H9 (cell line): ENCODE measurements at regions not wholly inside any gene's neighbourhood (a gene's known extent, or its start where the extent isn't known, plus 50 kb on each side); places are given as distances from the start of the nearest gene placed in this dataset.

Source experiments
- DNase-seq: peaks from one replicate; pipeline ENCODE4 v3.0.0-alpha.2; 2017
- H2AFZ ChIP-seq: one replicate; pipeline ENCODE4 v1.6.1; 2013; ENCODE audit warnings: mild to moderate bottlenecking, low read length, control low read depth, moderate library complexity
- H2AK5ac ChIP-seq: 2 replicates; pipeline ENCODE4 v1.6.1; 2013; ENCODE audit warnings: low read length, control low read depth, mixed read lengths; ENCODE audit not compliant: insufficient read length
- H2BK120ac ChIP-seq: one replicate; pipeline ENCODE4 v1.6.1; 2013; ENCODE audit warnings: low read depth, mild to moderate bottlenecking, low read length, control low read depth, inconsistent platforms; ENCODE audit not compliant: poor library complexity, severe bottlenecking
- H2BK12ac ChIP-seq: 2 replicates; pipeline ENCODE4 v1.6.1; 2013; ENCODE audit warnings: low read length, control low read depth, mixed read lengths, low read depth; ENCODE audit not compliant: insufficient read length
- H2BK15ac ChIP-seq: 2 replicates; pipeline ENCODE4 v1.6.1; 2013; ENCODE audit warnings: low read depth, low read length, control low read depth
- H2BK20ac ChIP-seq: one replicate; pipeline ENCODE4 v1.6.1; 2013; ENCODE audit warnings: low read depth, mild to moderate bottlenecking, low read length, control low read depth, inconsistent platforms; ENCODE audit not compliant: poor library complexity, severe bottlenecking
- H2BK5ac ChIP-seq: 2 replicates; pipeline ENCODE4 v1.6.1; 2013; ENCODE audit warnings: low read length, control low read depth, mixed read lengths; ENCODE audit not compliant: insufficient read length
- H3K14ac ChIP-seq: 2 replicates; pipeline ENCODE4 v1.6.1; 2013; ENCODE audit warnings: low read length, control low read depth; ENCODE audit not compliant: insufficient read depth
- H3K18ac ChIP-seq: 2 replicates; pipeline ENCODE4 v1.6.1; 2013; ENCODE audit warnings: low read depth, mild to moderate bottlenecking, mixed read lengths, low read length, control low read depth; ENCODE audit not compliant: insufficient read length
- H3K23ac ChIP-seq: 2 replicates; pipeline ENCODE4 v1.6.1; 2013; ENCODE audit warnings: low read length, control low read depth, mixed read lengths, low read depth; ENCODE audit not compliant: insufficient read length
- H3K23me2 ChIP-seq: 2 replicates; pipeline ENCODE4 v1.6.1; 2013; ENCODE audit warnings: low read depth, mild to moderate bottlenecking, mixed read lengths, low read length, control low read depth; ENCODE audit not compliant: insufficient read length, poor library complexity, severe bottlenecking
- H3K27ac ChIP-seq: 2 replicates; pipeline ENCODE4 v1.5.1; 2013; ENCODE audit warnings: low read length, control low read depth, mixed read lengths, low read depth; ENCODE audit not compliant: insufficient read length
- H3K27me3 ChIP-seq: 2 replicates; pipeline ENCODE4 v1.6.1; 2013; ENCODE audit warnings: low read length, control low read depth, inconsistent platforms; ENCODE audit not compliant: insufficient read depth
- H3K4ac ChIP-seq: 2 replicates; pipeline ENCODE4 v1.6.1; 2013; ENCODE audit warnings: low read depth, mild to moderate bottlenecking, control low read depth, inconsistent platforms, low read length, moderate library complexity
- H3K4me1 ChIP-seq: 2 replicates; pipeline ENCODE4 v1.6.1; 2013; ENCODE audit warnings: low read length, control low read depth, inconsistent platforms; ENCODE audit not compliant: insufficient read depth
- H3K4me2 ChIP-seq: 2 replicates; pipeline ENCODE4 v1.6.1; 2013; ENCODE audit warnings: low read length, control low read depth, mixed read lengths; ENCODE audit not compliant: insufficient read length, insufficient read depth
- H3K56ac ChIP-seq: 2 replicates; pipeline ENCODE4 v1.6.1; 2013; ENCODE audit warnings: low read depth, mild to moderate bottlenecking, mixed read lengths, low read length, control low read depth; ENCODE audit not compliant: insufficient read length
- H3K79me1 ChIP-seq: 2 replicates; pipeline ENCODE4 v1.6.1; 2013; ENCODE audit warnings: low read depth, mild to moderate bottlenecking, moderate library complexity, low read length, control low read depth, inconsistent platforms; ENCODE audit not compliant: insufficient read depth, poor library complexity, severe bottlenecking
- H3K79me2 ChIP-seq: 2 replicates; pipeline ENCODE4 v1.6.1; 2013; ENCODE audit warnings: low read length, control low read depth, inconsistent platforms; ENCODE audit not compliant: insufficient read depth
- H3K9ac ChIP-seq: 2 replicates; pipeline ENCODE4 v1.6.1; 2013; ENCODE audit warnings: low read length, control low read depth, mixed read lengths; ENCODE audit not compliant: insufficient read length; ENCODE audit errors: extremely low read depth
- H3K9me3 ChIP-seq: one replicate; pipeline ENCODE4 v1.6.1; 2013; ENCODE audit warnings: low read depth, low read length, inconsistent platforms; ENCODE audit not compliant: control insufficient read depth
- H3T11ph ChIP-seq: one replicate; pipeline ENCODE4 v1.6.1; 2013; ENCODE audit warnings: mild to moderate bottlenecking, low read length, control low read depth, inconsistent platforms
- H4K20me1 ChIP-seq: one replicate; pipeline ENCODE4 v1.6.1; 2013; ENCODE audit not compliant: control insufficient read depth, insufficient read length, insufficient read depth
- H4K5ac ChIP-seq: 2 replicates; pipeline ENCODE4 v1.6.1; 2013; ENCODE audit warnings: low read depth, mild to moderate bottlenecking, mixed read lengths, low read length, control low read depth; ENCODE audit not compliant: insufficient read length
- H4K8ac ChIP-seq: replicated peaks from 2 replicates; pipeline ENCODE4 v1.6.1; 2013; ENCODE audit warnings: low read length, control low read depth, mixed read lengths, low read depth; ENCODE audit not compliant: insufficient read length
- H4K91ac ChIP-seq: 2 replicates; pipeline ENCODE4 v1.6.1; 2013; ENCODE audit warnings: low read depth, mild to moderate bottlenecking, moderate library complexity, mixed read lengths, low read length, control low read depth; ENCODE audit not compliant: insufficient read length
- H3K27ac Mint-ChIP-seq, 3 experiments: 2 replicates in 2 of 3; 3 replicates in 1 of 3; pipeline ENCODE4 v1.8.0; 2020 to 2021; ENCODE audit warnings: mixed read lengths in 3 of 3, mild to moderate bottlenecking in 1 of 3, moderate library complexity in 1 of 3
- H3K27me3 Mint-ChIP-seq: 2 replicates; pipeline ENCODE4 v1.8.0; 2021; ENCODE audit warnings: low read depth, mild to moderate bottlenecking, moderate library complexity, mixed read lengths
- H3K36me3 Mint-ChIP-seq, 3 experiments: 2 replicates in 2 of 3; 3 replicates in 1 of 3; pipeline ENCODE4 v1.8.0; 2020 to 2021; ENCODE audit warnings: low read depth in 3 of 3, mixed read lengths in 3 of 3; ENCODE audit not compliant: insufficient read depth in 1 of 3
- H3K4me1 Mint-ChIP-seq, 2 experiments: 2 replicates each; pipeline ENCODE4 v1.8.0; 2020; ENCODE audit warnings: mixed read lengths in 2 of 2
- H3K4me3 Mint-ChIP-seq, 2 experiments: 2 replicates in 1 of 2; 3 replicates in 1 of 2; pipeline ENCODE4 v1.8.0; 2020 to 2021; ENCODE audit warnings: mild to moderate bottlenecking in 2 of 2, mixed read lengths in 2 of 2, moderate library complexity in 1 of 2
- H3K9me3 Mint-ChIP-seq, 2 experiments: 2 replicates in 1 of 2; 3 replicates in 1 of 2; pipeline ENCODE4 v1.8.0; 2020; ENCODE audit warnings: mild to moderate bottlenecking in 2 of 2, mixed read lengths in 2 of 2, moderate library complexity in 1 of 2
- WGBS: extraction: QIAGEN DNeasy Blood & Tissue Kit; methylation state at CpG from one replicate; pipeline ENCODE4 v1.1.7; 2013; ENCODE audit warnings: missing lambda C conversion rate, low lambda C conversion rate, mixed read lengths; ENCODE audit not compliant: insufficient read length; ENCODE audit errors: extremely low coverage; 5-methylcytosine and 5-hydroxymethylcytosine counted together
- TF ChIP-seq, protein P1 (sequence below): fragments of 200-600 bp; sonication (generic); conservative IDR thresholded peaks from 3 replicates; pipeline ENCODE4 v1.8.0; 2021; ENCODE audit warnings: antibody characterized with exemption, mild to moderate bottlenecking

- Mint-ChIP-seq H3K36me3 (peaks cover 5 to 28% (median 15%) of the 10 kb centered on the region in 3 experiments), H3K4me1 (peaks cover 0 to 4% of the 10 kb centered on the region in 2 experiments; a peak in 2 of 4 replicates)
- H3K9me3 ChIP-seq = peaks cover 23% of the 10 kb centered on the region
These were observed 50.3 kb upstream of the ANKRD10 start for GRCh38 chr13:110965038-110965754.

More at GRCh38 chr13:110965038-110965754, 50.3 kb upstream of the ANKRD10 start:
- Mint-ChIP-seq H3K27me3 (peaks cover 2% of the 10 kb centered on the region; the same call in 1 of the 2 replicates), H3K4me3 (peak overlapping the region in 1 of 2 experiments; percentile 38; a peak in 1 of 5 replicates), H3K9me3 (peaks cover 43 to 50% of the 10 kb centered on the region in 2 experiments), H3K27ac (no peak overlapping the region)
- WGBS = 100% methylated on average over 1 of the region's 5 CpGs
- Histone ChIP-seq H3K4me1 (no peaks in the 10 kb centered on the region), H3K14ac (no peak overlapping the region), H2AFZ (no peak overlapping the region), H3K4ac (no peak overlapping the region), H2BK120ac (no peak overlapping the region), H4K20me1 (no peaks in the 10 kb centered on the region), H2BK20ac (no peak overlapping the region), H3K23me2 (no peaks in the 10 kb centered on the region), H2AK5ac (no peak overlapping the region), H3K23ac (no peak overlapping the region), H2BK5ac (no peak overlapping the region), H3K18ac (no peak overlapping the region), H2BK12ac (no peak overlapping the region), H4K91ac (no peak overlapping the region), H3K4me2 (no peak overlapping the region), H4K8ac (no peak overlapping the region), H3T11ph (no peak overlapping the region), H2BK15ac (no peak overlapping the region), H4K5ac (no peak overlapping the region), H3K79me2 (no peaks in the 10 kb centered on the region), H3K27ac (no peak overlapping the region), H3K27me3 (no peaks in the 10 kb centered on the region), H3K56ac (no peak overlapping the region), H3K79me1 (no peaks in the 10 kb centered on the region), H3K9ac (no peak overlapping the region)
- no peak for DNase-seq
- TF ChIP-seq, protein P1, sequence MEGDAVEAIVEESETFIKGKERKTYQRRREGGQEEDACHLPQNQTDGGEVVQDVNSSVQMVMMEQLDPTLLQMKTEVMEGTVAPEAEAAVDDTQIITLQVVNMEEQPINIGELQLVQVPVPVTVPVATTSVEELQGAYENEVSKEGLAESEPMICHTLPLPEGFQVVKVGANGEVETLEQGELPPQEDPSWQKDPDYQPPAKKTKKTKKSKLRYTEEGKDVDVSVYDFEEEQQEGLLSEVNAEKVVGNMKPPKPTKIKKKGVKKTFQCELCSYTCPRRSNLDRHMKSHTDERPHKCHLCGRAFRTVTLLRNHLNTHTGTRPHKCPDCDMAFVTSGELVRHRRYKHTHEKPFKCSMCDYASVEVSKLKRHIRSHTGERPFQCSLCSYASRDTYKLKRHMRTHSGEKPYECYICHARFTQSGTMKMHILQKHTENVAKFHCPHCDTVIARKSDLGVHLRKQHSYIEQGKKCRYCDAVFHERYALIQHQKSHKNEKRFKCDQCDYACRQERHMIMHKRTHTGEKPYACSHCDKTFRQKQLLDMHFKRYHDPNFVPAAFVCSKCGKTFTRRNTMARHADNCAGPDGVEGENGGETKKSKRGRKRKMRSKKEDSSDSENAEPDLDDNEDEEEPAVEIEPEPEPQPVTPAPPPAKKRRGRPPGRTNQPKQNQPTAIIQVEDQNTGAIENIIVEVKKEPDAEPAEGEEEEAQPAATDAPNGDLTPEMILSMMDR = no peak
